GM21576 (cell line): ENCODE measurements at regions not wholly inside any gene's neighbourhood (a gene's known extent, or its start where the extent isn't known, plus 50 kb on each side); places are given as distances from the start of the nearest gene placed in this dataset.
"Not testable (repeated sequence)": the region's sequence is repeated elsewhere in the genome, so short reads cannot be mapped to it uniquely, and the experiment has no call there.

Source experiments
- ATAC-seq: cut with Tn5 transposase; IDR thresholded peaks from one replicate; pipeline ENCODE4 v1.9.1; 2021; ENCODE audit warnings: mild to moderate bottlenecking, moderate library complexity; ENCODE audit not compliant: unreplicated experiment

GRCh38 chr9:62833323-62834200, 1643.7 kb downstream of the SPATA31A7 start:
- not testable (repeated sequence) for ATAC-seq

DNA sequence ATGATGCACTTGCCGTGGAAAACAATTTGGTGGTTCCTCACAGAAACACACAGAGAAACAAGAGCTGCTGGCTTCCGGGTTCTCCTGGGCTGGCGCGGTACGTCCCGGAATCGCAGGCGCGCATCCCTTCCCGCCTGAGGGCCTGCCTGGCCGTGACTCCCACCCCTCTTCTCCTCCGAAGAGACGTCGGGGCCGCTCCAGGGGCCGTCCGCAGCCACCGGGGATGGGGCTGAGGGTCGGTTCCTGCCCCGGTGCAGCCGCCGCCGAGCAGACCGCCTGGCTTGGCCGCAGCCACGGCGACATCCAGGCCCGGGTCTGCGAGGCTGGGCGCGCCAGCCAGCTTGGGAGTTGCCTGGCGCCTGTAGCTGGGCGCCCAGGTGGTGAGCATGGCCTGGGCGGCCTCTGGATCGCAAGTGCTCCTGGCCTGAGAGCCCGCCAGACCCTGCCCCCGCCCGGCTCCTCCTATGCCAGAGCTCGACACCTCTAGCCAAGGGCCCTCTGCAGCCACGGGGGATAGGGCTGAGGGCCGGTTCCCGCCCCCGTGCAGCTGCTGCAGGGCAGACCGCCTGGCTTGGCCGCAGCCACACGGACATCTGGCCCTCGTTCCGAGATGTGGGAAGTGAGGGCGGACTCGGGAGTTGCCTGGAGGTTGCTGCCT, 1647.5 kb downstream of the SPATA31A7 start:
- peak; percentile 24 for ATAC-seq

GRCh38 chr9:62838024-62838718, 1648.3 kb downstream of the SPATA31A7 start:
- ATAC-seq = peak; percentile 99

- not testable (repeated sequence) for ATAC-seq
Observed at GRCh38 chr9:62839168-62839567, 1649.3 kb downstream of the SPATA31A7 start.

DNA sequence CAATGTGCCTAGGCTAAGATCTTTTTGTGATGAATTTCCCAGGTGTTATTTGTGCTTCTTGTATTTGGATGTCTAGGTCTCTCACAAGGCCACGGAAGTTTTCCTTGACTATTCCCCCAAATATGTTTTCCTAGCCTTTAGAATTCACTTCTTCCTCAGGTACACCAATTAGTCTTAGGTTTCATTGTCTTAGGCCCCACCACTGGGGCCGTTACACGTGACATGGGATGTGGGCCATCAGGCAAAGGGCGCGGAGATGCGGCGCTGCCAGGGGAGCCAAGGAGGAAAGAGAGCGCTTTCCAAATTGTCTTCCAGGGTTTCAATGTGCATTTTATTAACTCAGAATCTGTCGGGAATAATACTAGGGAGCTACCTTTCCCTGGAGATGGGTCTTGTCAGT, 1653.3 kb downstream of the SPATA31A7 start:
- not testable (repeated sequence) for ATAC-seq

DNA sequence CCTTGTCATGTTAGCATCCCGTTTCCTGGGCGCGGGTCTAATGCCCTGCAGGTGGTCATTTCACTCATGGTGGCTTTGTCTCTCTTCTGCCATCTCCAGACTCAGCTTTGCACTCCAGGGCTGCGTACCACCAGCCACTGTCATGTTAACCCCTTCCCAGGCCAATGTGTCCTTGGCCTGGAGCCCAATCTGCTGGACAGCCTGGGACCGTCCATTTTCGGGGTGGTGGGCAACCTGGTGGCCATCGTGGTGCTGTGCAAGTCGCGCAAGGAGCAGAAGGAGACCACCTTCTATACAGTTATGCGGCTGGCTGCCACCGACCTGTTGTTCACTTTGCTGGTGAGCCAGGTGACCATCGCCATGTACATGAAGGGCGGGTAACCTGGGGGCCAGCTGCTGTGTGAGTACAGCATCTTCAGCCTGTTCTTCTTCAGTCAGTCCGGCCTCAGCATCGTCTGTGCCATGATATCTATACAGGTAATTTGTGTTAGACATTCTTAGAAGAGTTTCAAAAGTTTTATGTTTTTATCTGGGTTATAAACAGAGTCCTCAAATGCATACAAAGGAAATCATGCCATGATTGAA, 1654.0 kb downstream of the SPATA31A7 start:
- ATAC-seq = not testable (repeated sequence)

DNA sequence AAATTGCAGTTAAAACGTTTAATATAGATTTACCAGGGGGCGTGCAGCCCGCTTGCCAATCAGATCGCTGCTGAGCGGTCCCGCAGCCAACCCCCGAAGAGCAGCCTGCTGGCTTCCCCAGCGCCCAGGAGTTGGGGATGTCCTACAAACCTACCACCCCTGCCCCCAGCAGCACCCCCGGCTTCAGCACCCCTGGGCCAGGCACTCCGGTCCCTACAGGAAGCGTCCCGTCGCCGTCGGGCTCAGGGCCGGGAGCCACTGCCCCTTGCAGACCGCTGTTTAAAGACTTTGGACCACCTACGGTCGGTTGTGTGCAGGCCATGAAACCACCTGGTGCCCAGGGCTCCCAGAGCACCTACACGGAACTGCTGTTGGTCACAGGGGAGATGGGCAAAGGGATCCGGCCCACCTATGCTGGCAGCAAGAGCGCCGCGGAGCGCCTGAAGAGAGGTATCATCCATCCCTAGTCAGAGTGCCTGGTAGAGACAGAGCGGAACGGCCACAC, 1654.9 kb downstream of the SPATA31A7 start:
- ATAC-seq = not testable (repeated sequence)

DNA sequence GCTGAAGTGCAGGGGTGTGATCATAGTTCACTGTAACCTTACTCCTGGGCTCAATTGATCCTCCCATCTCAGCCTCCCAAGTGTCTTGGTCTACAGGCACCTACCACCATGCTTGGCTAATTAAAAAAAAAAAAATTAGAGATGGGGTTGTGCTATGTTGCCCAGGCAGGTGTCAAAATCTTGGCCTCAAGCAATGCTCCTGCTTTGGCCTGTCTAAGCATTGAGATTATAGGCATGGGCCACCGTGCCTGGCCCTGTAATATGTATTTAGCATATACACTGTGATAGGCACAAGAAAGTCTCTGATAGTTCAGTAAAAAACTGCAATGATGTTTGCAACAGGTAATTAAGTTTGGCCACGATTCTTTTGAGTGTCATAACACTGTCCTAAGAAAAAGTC, 1658.4 kb downstream of the SPATA31A7 start:
- not testable (repeated sequence) for ATAC-seq

DNA sequence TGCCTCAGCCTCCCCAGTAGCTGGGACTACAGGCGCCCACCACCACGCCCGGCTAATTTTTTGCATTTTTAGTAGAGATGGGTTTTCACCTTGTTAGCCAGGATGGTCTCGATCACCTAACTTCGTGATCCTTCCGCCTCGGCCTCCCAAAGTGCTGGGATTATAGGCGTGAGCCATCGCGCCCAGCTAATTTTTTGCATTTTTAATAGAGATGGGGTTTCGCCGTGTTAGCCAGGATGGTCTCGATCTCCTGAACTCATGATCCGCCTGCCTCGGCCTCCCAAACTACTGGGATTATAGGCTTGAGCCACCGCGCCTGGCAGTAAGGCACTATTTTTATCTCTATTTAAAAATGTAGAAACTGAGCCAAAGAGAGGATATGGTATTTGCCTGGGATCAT, 1660.2 kb downstream of the SPATA31A7 start:
- ATAC-seq = not testable (repeated sequence)

DNA sequence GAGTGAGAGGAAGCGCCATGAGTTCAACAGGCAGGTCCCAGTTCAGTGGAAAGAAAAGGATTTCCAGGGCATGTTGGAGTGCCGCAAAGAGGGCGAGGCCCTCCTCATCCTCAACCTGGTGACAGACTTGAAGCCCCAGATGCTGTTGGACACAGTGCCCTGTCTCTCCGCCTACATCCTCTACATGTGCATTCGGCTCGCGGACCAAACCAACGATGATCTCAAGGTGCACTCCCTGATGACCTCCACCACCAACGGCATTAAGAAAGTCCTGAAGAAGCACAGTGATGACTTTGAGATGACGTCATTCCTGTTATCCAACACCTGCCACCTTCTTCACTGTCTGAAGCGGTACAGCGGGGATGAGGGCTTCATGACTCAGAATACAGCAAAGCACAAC, 1667.4 kb downstream of the SPATA31A7 start:
- not testable (repeated sequence) for ATAC-seq

DNA sequence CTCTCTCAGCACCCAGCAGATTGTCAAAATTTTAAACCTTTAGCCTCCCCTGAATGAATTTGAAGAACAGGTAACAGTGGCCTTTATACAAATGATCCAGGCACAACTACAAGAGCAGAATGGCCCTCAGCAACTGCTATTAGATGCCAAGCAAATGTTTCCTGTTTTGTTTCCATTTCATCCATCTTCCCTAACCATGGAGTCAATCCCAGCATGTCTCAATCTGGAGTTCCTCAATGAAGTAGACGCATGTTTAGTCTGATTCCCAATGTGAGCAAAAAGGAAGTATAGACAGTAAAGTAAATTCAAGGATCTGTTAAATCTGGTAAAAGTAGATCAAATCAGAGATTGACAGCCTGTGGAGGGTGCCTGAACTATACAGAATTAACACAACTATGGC, 1668.4 kb downstream of the SPATA31A7 start:
- not testable (repeated sequence) for ATAC-seq

GRCh38 chr9:62860939-62861860, 1671.4 kb downstream of the SPATA31A7 start:
- not testable (repeated sequence) for ATAC-seq

DNA sequence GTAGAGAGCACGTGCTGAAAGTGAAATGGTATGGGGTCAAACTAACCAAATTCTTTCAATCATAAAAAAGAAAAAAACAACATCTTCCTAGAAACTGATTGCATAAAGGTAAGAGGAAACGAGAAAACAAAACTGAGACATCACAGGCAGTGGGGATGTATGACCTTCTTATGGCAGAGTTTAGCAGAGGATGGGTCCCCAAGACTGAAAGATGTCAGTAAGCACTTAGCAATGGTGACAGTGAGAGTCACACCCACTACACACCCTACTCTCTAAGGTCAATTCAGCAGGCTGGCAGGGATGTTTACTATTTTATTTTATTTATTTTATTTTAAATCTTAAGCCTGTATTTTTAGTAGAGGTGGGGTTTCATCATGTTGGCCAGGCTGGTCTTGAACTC, 1672.3 kb downstream of the SPATA31A7 start:
- not testable (repeated sequence) for ATAC-seq

GRCh38 chr9:62863319-62863718, 1673.5 kb downstream of the SPATA31A7 start:
- not testable (repeated sequence) for ATAC-seq

GRCh38 chr9:62863867-62864266, 1674.0 kb downstream of the SPATA31A7 start:
- not testable (repeated sequence) for ATAC-seq

DNA sequence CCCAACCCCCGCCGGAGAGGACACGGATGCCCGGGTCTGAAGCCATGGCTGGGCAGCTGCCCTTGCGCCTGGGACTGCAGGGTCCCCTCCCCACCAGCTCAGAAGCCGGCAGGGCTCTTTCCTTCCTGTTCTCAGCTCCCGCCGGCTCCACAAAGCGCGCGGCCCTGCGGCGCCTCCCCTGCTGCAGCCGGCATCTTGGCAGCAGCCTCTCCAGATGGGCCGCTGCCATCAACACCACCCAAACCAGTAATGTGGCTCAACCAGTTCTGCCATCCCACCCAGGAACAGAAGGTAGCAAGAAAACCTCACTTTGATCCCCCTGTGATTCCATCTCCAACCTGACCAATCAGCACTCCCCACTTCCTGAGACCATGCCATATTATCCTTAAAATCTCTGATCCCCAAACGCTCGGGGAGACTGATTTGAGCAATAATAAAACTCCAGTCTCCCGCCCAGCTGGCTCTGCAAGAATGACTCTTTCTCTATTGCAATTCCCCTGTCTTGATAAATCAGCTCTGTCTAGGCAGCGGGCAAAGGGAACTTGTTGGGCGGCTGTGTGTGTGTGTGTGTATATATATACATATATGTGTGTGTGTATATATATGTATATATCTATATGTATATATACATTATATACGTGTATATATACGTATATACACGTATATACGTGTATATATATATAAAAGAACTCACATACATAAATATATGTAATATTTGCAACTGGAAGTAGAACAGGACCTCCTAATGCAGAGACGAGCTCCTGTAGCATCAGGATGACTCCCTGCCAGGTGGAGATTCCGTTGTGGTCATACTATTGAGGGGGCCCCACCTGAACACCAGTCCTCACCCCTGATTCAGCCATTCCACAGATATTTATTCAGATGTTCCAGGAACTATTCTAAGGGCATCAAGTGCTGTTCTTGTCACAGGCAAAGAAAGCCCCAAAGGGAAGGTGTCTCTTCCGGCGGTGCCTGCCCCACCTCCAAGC, 1674.9 kb downstream of the SPATA31A7 start:
- not testable (repeated sequence) for ATAC-seq

DNA sequence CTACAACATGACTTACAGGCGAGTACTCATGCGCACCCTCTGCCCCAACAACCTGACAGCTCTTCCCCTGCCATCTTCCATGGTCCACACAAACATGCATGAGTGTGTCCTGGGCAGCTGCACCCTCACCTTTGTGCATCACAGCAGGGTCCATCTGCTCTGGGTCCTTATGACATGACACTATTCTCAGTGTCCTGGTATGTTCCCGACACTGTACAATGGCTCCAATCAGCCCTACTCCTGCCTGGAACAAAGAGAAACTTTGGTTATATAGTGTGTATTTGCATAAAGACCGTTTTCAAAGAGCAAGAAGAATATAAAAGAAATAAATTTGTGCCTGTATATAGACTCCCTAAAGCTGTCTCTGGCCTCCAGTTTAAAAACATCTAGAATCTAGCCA, 1679.2 kb downstream of the SPATA31A7 start:
- not testable (repeated sequence) for ATAC-seq

- ATAC-seq = not testable (repeated sequence)
Observed at GRCh38 chr9:62871765-62872164, 1681.9 kb downstream of the SPATA31A7 start.
